ENCODE measurements at regions not wholly inside any gene's neighbourhood (a gene's known extent, or its start where the extent isn't known, plus 50 kb on each side); places are given as distances from the start of the nearest gene placed in this dataset.

- intact Hi-C loops (cut with DNase I; ENCODE audit: low total_unique reads): no loop called here
- DNase-seq (ENCODE audit: low spot score in 2 of 2): no peak
- 75 to 81% methylated on average over 3 of the region's 3 CpGs for WGBS, 2 donors
- TF ChIP-seq CTCF (IDR thresholded peaks at IDR 0.05): no peak
- no peak for TF ChIP-seq POLR2A (IDR thresholded peaks at IDR 0.05)
- no peak overlapping the region for H3K4me3 ChIP-seq (ENCODE audit: low read depth, poor library complexity, severe bottlenecking)
These were observed 552.5 kb upstream of the FTMT start for GRCh38 chr5:121299153-121299552.

GRCh38 chr5:121304838-121305237, 546.8 kb upstream of the FTMT start:
- WGBS, 2 donors: 97 to 100% methylated on average over 1 of the region's 1 CpG
- no peak overlapping the region for H3K4me3 ChIP-seq (ENCODE audit: low read depth, poor library complexity, severe bottlenecking)
- intact Hi-C loops (cut with DNase I; ENCODE audit: low total_unique reads): no loop called here
- TF ChIP-seq POLR2A (IDR thresholded peaks at IDR 0.05) (no peak), CTCF (IDR thresholded peaks at IDR 0.05) (no peak)
- DNase-seq (ENCODE audit: low spot score in 2 of 2): no peak

- DNase-seq (ENCODE audit: low spot score in 2 of 2): no peak
- intact Hi-C loops (cut with DNase I; ENCODE audit: low total_unique reads): no loop called here
- 68 to 94% methylated on average over 1 of the region's 1 CpG for WGBS, 2 donors
- TF ChIP-seq POLR2A (IDR thresholded peaks at IDR 0.05): no peak
- no peak for TF ChIP-seq CTCF (IDR thresholded peaks at IDR 0.05)
- no peak overlapping the region for H3K4me3 ChIP-seq (ENCODE audit: low read depth, poor library complexity, severe bottlenecking)
These were observed 537.8 kb upstream of the FTMT start for GRCh38 chr5:121313886-121314285.

- intact Hi-C loops (cut with DNase I; ENCODE audit: low total_unique reads): no loop called here
- no peak overlapping the region for H3K4me3 ChIP-seq (ENCODE audit: low read depth, poor library complexity, severe bottlenecking)
- 48 to 58% methylated on average over 1 of the region's 1 CpG for WGBS, 2 donors
- TF ChIP-seq CTCF (IDR thresholded peaks at IDR 0.05) (no peak), POLR2A (IDR thresholded peaks at IDR 0.05) (no peak)
- no peak for DNase-seq (ENCODE audit: low spot score in 2 of 2)
These were observed 535.9 kb upstream of the FTMT start for GRCh38 chr5:121315786-121316185.

- intact Hi-C loops (cut with DNase I; ENCODE audit: low total_unique reads): no loop called here
- H3K4me3 ChIP-seq (ENCODE audit: low read depth, poor library complexity, severe bottlenecking): no peak overlapping the region
- 88 to 100% methylated on average over 1 of the region's 1 CpG for WGBS, 2 donors
- DNase-seq (ENCODE audit: low spot score in 2 of 2): no peak
- TF ChIP-seq POLR2A (IDR thresholded peaks at IDR 0.05) (no peak), CTCF (IDR thresholded peaks at IDR 0.05) (no peak)
These were observed 532.4 kb upstream of the FTMT start for GRCh38 chr5:121319292-121319691.

GRCh38 chr5:121325930-121326329, 525.8 kb upstream of the FTMT start:
- no peak overlapping the region for H3K4me3 ChIP-seq (ENCODE audit: low read depth, poor library complexity, severe bottlenecking)
- TF ChIP-seq CTCF (IDR thresholded peaks at IDR 0.05) (no peak), POLR2A (IDR thresholded peaks at IDR 0.05) (no peak)
- intact Hi-C loops (cut with DNase I; ENCODE audit: low total_unique reads): no loop called here
- DNase-seq (ENCODE audit: low spot score in 2 of 2): no peak

Measured in lower leg skin (tissue), 4 donors.